ENCODE measurements at regions not wholly inside any gene's neighbourhood (a gene's known extent, or its start where the extent isn't known, plus 50 kb on each side); places are given as distances from the start of the nearest gene placed in this dataset.

DNA sequence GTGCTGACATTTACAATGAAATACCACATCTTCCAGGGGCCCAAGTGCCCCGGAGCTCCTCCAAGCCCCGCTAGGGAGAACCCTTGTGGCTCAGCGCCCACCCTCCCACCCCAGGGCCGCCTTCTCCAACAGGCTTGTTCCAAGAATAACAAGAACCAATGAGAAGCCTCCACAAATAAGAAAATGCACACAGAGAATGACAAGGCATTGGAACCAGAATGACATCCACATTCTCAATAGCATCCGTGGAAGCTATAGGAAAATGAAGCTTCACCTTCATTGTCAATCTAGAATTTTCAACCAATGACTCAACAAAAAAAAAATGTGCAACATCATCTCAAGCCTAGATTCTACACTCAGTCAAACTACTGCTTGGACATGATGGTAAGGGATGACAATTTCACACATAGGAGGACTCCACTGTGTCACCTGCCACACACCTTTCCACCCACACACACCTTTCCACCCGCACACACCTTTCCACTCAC is 50.4 kb upstream of the PPP2R2D start:
- Histone ChIP-seq H3K79me2 (ENCODE audit: low read length) (no peaks in the 10 kb centered on the region), H4K20me1 (ENCODE audit: low read length) (no peaks in the 10 kb centered on the region), H3K27ac (ENCODE audit: low read length) (no peak overlapping the region), H3K27me3 (ENCODE audit: low read length) (peaks cover 20% of the 10 kb centered on the region), H3K9me3 (ENCODE audit: low read length) (no peaks in the 10 kb centered on the region), H3K4me1 (ENCODE audit: insufficient read depth, low read length) (no peaks in the 10 kb centered on the region), H3K4me2 (ENCODE audit: low read length) (no peak overlapping the region), H3K9me2 (replicated peaks; ENCODE audit: low read length) (no peaks in the 10 kb centered on the region), H3K4me3 (ENCODE audit: low read length) (no peak overlapping the region), H3K36me3 (ENCODE audit: low read depth, low read length) (no peaks in the 10 kb centered on the region), H3K9ac (ENCODE audit: low read length) (no peak overlapping the region), H2AFZ (ENCODE audit: low read length) (no peak overlapping the region), H3F3A (ENCODE audit: low read length, unreplicated experiment) (no peaks in the 10 kb centered on the region)
- no TSS peak for BruUV-seq (replicated peaks)
- no peak for DNase-seq
- no peak for ATAC-seq
- intact Hi-C loops (cut with micrococcal nuclease): no loop called here
- TF ChIP-seq EZH2phosphoT487 (IDR thresholded peaks at IDR 0.05; ENCODE audit: borderline replicate concordance, low read length) (no peak), EZH2 (IDR thresholded peaks at IDR 0.05; ENCODE audit: low read length, unreplicated experiment) (no peak), CTCF (conservative IDR thresholded peaks at IDR 0.05; ENCODE audit: low read depth, low read length) (no peak)
- ChIA-PET CTCF (no interaction called here), POLR2A (ENCODE audit: unreplicated experiment) (no interaction called here)
